Progenitor cell of endocrine pancreas (in vitro differentiated cells): ENCODE measurements at regions not wholly inside any gene's neighbourhood (a gene's known extent, or its start where the extent isn't known, plus 50 kb on each side); places are given as distances from the start of the nearest gene placed in this dataset.
A peak's percentile ranks its signal among the peaks of the same experiment; 100 is the strongest.

Experiments used
- DNase-seq: peaks from one replicate; pipeline ENCODE4 v3.0.0; 2021; ENCODE audit warnings: low spot score; ENCODE audit not compliant: unreplicated experiment
- H3K27ac Mint-ChIP-seq: 2 replicates; pipeline ENCODE4 v1.8.0; 2021; ENCODE audit warnings: mild to moderate bottlenecking, moderate library complexity, mixed read lengths
- H3K27me3 Mint-ChIP-seq: 2 replicates; pipeline ENCODE4 v1.8.0; 2021; ENCODE audit warnings: mixed read lengths
- H3K36me3 Mint-ChIP-seq: 2 replicates; pipeline ENCODE4 v1.8.0; 2022; ENCODE audit warnings: mixed read lengths; ENCODE audit not compliant: insufficient read depth
- H3K4me1 Mint-ChIP-seq: 2 replicates; pipeline ENCODE4 v1.8.0; 2021; ENCODE audit warnings: low read depth, mixed read lengths
- H3K4me3 Mint-ChIP-seq: 2 replicates; pipeline ENCODE4 v1.8.0; 2021; ENCODE audit warnings: low read depth, mild to moderate bottlenecking, moderate library complexity, mixed read lengths
- H3K9me3 Mint-ChIP-seq: 2 replicates; pipeline ENCODE4 v1.8.0; 2021; ENCODE audit warnings: low read depth, mixed read lengths
- TF ChIP-seq, protein P1 (sequence below): fragments of 200-600 bp; sonication (generic); IDR thresholded peaks from one replicate; pipeline ENCODE4 v1.5.0; 2021; ENCODE audit warnings: antibody characterized with exemption, mild to moderate bottlenecking; ENCODE audit not compliant: unreplicated experiment

DNA sequence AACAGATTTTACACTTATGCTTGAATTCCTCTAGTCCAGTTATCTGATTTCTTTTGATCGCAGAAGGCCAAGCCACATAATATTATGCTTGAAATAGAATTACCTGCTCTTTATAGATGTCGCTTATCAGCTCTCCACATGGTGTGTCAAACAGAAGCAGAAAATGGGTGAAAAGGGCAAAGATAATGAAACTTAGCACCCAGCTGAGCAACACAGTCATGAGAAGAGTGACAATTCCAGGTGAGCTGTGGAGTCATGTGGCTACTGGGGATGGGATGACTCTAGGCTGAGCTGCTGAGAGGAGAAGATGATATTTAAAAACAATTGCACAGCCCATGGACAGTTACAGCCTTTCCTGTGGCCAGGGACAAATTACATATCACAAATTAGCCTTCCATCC lies 398.7 kb upstream of the PDZRN3 start:
- Mint-ChIP-seq H3K27me3 (no peaks in the 10 kb centered on the region), H3K9me3 (peaks cover 7% of the 10 kb centered on the region), H3K27ac (no peak overlapping the region), H3K36me3 (peaks cover 5% of the 10 kb centered on the region), H3K4me3 (no peak overlapping the region), H3K4me1 (peaks cover 29% of the 10 kb centered on the region)
- no peak for DNase-seq
- TF ChIP-seq, protein P1, sequence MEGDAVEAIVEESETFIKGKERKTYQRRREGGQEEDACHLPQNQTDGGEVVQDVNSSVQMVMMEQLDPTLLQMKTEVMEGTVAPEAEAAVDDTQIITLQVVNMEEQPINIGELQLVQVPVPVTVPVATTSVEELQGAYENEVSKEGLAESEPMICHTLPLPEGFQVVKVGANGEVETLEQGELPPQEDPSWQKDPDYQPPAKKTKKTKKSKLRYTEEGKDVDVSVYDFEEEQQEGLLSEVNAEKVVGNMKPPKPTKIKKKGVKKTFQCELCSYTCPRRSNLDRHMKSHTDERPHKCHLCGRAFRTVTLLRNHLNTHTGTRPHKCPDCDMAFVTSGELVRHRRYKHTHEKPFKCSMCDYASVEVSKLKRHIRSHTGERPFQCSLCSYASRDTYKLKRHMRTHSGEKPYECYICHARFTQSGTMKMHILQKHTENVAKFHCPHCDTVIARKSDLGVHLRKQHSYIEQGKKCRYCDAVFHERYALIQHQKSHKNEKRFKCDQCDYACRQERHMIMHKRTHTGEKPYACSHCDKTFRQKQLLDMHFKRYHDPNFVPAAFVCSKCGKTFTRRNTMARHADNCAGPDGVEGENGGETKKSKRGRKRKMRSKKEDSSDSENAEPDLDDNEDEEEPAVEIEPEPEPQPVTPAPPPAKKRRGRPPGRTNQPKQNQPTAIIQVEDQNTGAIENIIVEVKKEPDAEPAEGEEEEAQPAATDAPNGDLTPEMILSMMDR, result no peak

GRCh38 chr3:74021449-74021848 lies 396.7 kb upstream of the PDZRN3 start:
- H3K36me3 Mint-ChIP-seq, result no peaks in the 10 kb centered on the region
- DNase-seq, result no peak
- TF ChIP-seq, protein P1, result no peak
- no peaks in the 10 kb centered on the region for H3K27me3 Mint-ChIP-seq
- no peak overlapping the region for H3K4me3 Mint-ChIP-seq
- peak overlapping the region; percentile 37 for H3K27ac Mint-ChIP-seq
- peaks cover 24% of the 10 kb centered on the region for H3K4me1 Mint-ChIP-seq
- no peaks in the 10 kb centered on the region for H3K9me3 Mint-ChIP-seq

DNA sequence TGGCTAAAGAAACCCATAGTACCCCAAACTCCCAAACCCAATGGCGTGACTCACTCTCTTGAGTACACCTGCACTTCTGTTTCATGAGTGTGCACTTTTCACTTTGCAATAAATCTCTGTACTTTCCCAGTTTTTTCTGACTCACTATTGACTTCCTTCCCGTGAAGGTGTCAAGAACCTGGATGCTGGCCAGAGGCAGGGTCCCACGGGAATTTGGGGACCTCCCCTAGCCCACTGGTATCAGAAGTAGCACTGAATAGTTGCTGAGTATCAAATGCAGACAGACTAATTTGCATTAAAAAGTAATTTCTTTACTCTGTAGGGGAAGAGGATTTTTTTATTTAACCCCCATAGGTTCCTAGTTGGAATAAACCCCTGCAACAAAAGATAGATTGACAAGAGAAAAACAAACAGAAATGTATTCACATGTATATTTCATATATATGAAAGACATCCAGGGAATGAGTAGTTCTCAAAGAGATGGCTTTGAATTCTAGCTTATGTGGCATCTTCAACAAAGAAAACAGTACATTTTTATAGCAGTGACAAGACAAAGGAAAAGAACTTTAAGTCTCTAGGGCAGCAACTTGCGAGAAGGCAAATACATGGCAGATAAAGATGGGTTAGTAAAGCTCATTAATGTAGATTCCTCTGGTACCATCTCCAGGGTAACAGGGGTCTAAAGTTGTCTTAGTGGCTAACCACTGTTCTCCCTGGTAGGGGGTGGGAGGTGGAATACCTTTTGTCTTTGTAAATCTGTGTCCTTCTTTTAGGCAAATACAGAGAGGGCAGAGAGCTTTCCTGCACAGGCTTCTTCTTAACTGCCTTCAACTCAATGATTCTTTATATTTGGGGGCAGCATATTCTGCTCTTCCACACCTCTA lies 385.5 kb upstream of the PDZRN3 start:
- H3K27ac Mint-ChIP-seq, result no peak overlapping the region
- no peaks in the 10 kb centered on the region for H3K9me3 Mint-ChIP-seq
- no peak for DNase-seq
- H3K4me1 Mint-ChIP-seq, result no peaks in the 10 kb centered on the region
- H3K4me3 Mint-ChIP-seq, result no peak overlapping the region
- TF ChIP-seq, protein P1, result no peak
- H3K36me3 Mint-ChIP-seq, result no peaks in the 10 kb centered on the region
- H3K27me3 Mint-ChIP-seq, result peaks cover 6% of the 10 kb centered on the region

DNA sequence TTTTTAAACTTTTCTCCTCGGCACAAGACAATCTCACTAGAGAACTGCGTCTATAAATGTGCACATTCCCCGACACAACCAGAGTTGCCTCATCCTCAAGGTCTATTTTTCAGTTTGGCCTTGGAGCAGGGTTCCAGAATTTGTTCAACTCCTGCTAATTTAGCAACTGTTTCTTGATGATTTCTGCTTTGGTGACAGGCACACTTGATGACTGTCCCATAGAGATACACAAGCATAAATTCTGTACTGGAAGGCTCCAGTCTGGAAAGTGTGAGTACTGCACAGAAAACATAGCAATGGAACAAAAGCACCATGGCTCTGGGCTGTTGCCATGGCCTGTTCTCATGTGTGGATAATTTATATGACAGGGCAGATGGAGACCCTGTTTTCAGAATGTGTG lies 379.6 kb upstream of the PDZRN3 start:
- TF ChIP-seq, protein P1, result no peak
- no peak for DNase-seq
- Mint-ChIP-seq H3K4me1 (peaks cover 13% of the 10 kb centered on the region), H3K9me3 (no peaks in the 10 kb centered on the region), H3K4me3 (no peak overlapping the region), H3K27me3 (peaks cover 2% of the 10 kb centered on the region), H3K27ac (peak overlapping the region; percentile 30), H3K36me3 (no peaks in the 10 kb centered on the region)

DNA sequence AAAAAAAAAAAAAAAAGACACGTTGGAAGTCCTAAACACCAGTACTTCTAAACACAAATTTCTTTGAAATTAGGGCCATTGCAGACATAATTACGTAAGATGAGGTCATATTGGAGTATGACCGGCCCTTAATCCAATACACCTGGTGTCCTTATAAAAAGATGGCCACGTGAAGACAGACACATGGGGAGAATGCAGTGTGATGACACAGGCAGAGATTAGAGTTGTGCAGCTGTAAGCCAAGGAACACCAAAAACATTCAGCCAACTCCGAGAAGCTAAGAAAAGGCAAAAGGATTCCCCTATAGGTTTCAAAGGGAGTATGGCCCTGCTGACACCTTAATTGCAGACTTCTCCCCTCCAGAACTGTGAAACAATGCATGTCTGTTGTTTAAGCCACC lies 379.0 kb upstream of the PDZRN3 start:
- TF ChIP-seq, protein P1, result no peak
- H3K9me3 Mint-ChIP-seq, result no peaks in the 10 kb centered on the region
- H3K36me3 Mint-ChIP-seq, result no peaks in the 10 kb centered on the region
- no peak for DNase-seq
- H3K4me1 Mint-ChIP-seq, result peaks cover 13% of the 10 kb centered on the region
- peaks cover 2% of the 10 kb centered on the region for H3K27me3 Mint-ChIP-seq
- H3K27ac Mint-ChIP-seq, result peak overlapping the region; percentile 30
- H3K4me3 Mint-ChIP-seq, result no peak overlapping the region
